Right lobe of liver (tissue), 6 donors: ENCODE measurements at regions not wholly inside any gene's neighbourhood (a gene's known extent, or its start where the extent isn't known, plus 50 kb on each side); places are given as distances from the start of the nearest gene placed in this dataset.

Experiments
- ATAC-seq, 4 donors: fragments of 200-7000 bp; cut with Tn5 transposase; one replicate each; pipeline ENCODE4 v1.9.1; 2020; ENCODE audit warnings: mild to moderate bottlenecking in 4 of 4, moderate library complexity in 4 of 4
- DNase-seq, 3 donors: peaks; one replicate each; pipeline ENCODE4 v3.0.0-alpha.2; 2020
- H3K27ac ChIP-seq, 3 donors: fragments of 200-600 bp; one replicate each; pipeline ENCODE4 v1.8.0; 2022
- H3K27me3 ChIP-seq, 2 donors: fragments of 200-600 bp; one replicate each; pipeline ENCODE4 v1.8.0; 2022
- H3K36me3 ChIP-seq, 4 donors: fragments of 200-600 bp; sonication (generic) in 1 of 4; one replicate each; pipeline versions ENCODE4 v1.5.1 to v1.8.0; 2017 to 2022; ENCODE audit warnings: control low read depth in 1 of 4
- H3K4me1 ChIP-seq, 4 donors: fragments of 200-600 bp; sonication (generic) in 1 of 4; one replicate each; pipeline versions ENCODE4 v1.5.1 to v1.8.0; 2017 to 2022; ENCODE audit warnings: control low read depth in 1 of 4
- H3K4me3 ChIP-seq, 3 donors: fragments of 200-600 bp; one replicate each; pipeline ENCODE4 v1.8.0; 2022
- H3K9me3 ChIP-seq, 4 donors: fragments of 200-600 bp; sonication (generic) in 1 of 4; one replicate each; pipeline versions ENCODE4 v1.5.1 to v1.8.0; 2017 to 2022; ENCODE audit warnings: control low read depth in 1 of 4
- POLR2A ChIP-seq: fragments of 450-650 bp; IDR thresholded peaks from one replicate; pipeline ENCODE4 v1.6.1; 2017; ENCODE audit warnings: antibody characterized with exemption, mild to moderate bottlenecking
- WGBS: methylation state at CpG from one replicate; pipeline ENCODE4 v1.1.6; 2018; ENCODE audit warnings: low coverage, low lambda C conversion rate; ENCODE audit not compliant: insufficient coverage; ENCODE audit errors: missing lambda C conversion rate; 5-methylcytosine and 5-hydroxymethylcytosine counted together
- intact Hi-C, 2 donors: fragments of 100-400 bp; cut with DNase I; formaldehyde crosslinking; loops; one replicate each; pipeline versions ENCODE4 v1.11.2 to v1.14.1; 2022
- TF ChIP-seq, protein P1 (sequence below), 4 donors: fragments of 200-600 bp in 3 of 4; fragments of 450-650 bp in 1 of 4; IDR thresholded peaks; one replicate each; pipeline versions ENCODE4 v1.5.1 to v1.8.0; 2016 to 2022; ENCODE audit warnings: antibody characterized with exemption in 4 of 4, mild to moderate bottlenecking in 2 of 4
- donor health status: DM: no; HTN: yes; CAD: no.
- donor health status: DM: no; HTN: no; CAD: no.
- donor health status: DM: no; HTN: no; CAD: no.
- donor health status: DM: no; HTN: yes; CAD: no.
- donor health status: DM: no; HTN: yes; CAD: no.

DNA sequence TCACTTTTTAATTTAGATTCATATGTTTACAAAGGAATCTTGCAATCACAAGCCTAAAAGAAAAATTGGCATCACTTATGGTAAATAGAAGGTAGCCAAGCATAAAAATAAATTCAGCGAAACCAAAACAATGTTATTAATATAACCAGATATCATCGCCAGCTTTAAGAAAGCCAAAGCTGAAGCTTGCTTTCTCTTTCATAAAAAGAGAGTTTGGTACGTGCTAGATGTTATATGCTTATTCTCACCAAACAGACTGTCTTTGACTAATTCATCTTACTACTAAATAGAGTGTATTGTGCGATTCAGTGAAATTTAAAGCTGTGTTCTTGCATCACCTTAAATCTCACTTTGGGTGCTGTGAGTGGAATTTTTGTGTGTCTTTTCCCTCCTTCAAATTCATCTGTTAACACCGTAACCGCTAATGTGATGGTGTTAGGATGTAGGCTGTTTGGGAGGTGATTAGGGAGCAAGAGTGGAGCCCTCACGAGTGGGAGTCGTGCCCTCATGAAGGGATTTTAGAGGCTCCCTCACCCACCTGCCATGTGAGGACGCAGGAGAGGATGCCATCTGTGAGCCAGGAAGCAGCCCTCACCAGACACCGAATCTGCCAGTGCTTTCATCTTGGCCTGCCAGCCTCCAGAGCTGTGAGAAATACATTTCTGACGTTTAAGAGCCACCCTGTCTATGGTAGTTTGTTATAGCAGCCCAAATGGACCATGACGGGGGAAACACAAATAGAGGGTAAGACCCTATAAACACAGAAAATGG lies 134.1 kb upstream of the TMEM45B start:
- intact Hi-C loops = no loop called here
- Histone ChIP-seq H3K4me3 (no peak overlapping the region), H3K27ac (no peak overlapping the region), H3K9me3 (no peaks in the 10 kb centered on the region), H3K27me3 (no peaks in the 10 kb centered on the region), H3K4me1 (no peaks in the 10 kb centered on the region), H3K36me3 (no peaks in the 10 kb centered on the region)
- ATAC-seq (no peak), DNase-seq (no peak)
- TF ChIP-seq, protein P1, sequence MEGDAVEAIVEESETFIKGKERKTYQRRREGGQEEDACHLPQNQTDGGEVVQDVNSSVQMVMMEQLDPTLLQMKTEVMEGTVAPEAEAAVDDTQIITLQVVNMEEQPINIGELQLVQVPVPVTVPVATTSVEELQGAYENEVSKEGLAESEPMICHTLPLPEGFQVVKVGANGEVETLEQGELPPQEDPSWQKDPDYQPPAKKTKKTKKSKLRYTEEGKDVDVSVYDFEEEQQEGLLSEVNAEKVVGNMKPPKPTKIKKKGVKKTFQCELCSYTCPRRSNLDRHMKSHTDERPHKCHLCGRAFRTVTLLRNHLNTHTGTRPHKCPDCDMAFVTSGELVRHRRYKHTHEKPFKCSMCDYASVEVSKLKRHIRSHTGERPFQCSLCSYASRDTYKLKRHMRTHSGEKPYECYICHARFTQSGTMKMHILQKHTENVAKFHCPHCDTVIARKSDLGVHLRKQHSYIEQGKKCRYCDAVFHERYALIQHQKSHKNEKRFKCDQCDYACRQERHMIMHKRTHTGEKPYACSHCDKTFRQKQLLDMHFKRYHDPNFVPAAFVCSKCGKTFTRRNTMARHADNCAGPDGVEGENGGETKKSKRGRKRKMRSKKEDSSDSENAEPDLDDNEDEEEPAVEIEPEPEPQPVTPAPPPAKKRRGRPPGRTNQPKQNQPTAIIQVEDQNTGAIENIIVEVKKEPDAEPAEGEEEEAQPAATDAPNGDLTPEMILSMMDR (IDR thresholded peaks at IDR 0.05) = no peak
- TF ChIP-seq POLR2A = no peak
- WGBS = 66% methylated on average over 10 of the region's 12 CpGs

DNA sequence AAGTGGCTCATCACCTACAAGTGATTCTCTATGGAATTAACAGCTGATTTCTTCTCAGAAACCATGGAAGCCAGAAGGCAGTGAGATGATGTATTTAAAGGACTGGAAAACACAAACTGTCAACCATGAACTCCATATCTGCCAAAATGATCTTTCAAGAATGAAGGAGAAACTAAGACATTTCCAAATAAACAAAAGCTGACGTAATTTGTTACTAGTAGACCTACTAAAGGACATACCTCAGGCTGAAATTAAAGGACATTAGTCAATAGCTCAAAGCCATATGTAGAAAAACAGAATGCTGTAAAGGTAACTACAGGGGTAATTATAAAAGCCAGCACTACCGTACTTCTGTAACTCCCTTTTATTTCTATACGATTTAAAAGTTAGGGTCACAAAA lies 129.4 kb upstream of the TMEM45B start:
- no peak for TF ChIP-seq POLR2A
- TF ChIP-seq, protein P1 (IDR thresholded peaks at IDR 0.05) = no peak
- DNase-seq (no peak), ATAC-seq (no peak)
- Histone ChIP-seq H3K9me3 (no peaks in the 10 kb centered on the region), H3K4me3 (no peak overlapping the region), H3K27me3 (no peaks in the 10 kb centered on the region), H3K36me3 (no peaks in the 10 kb centered on the region), H3K4me1 (no peaks in the 10 kb centered on the region), H3K27ac (no peak overlapping the region)
- WGBS = 29% methylated on average over 3 of the region's 3 CpGs
- intact Hi-C loops = no loop called here

DNA sequence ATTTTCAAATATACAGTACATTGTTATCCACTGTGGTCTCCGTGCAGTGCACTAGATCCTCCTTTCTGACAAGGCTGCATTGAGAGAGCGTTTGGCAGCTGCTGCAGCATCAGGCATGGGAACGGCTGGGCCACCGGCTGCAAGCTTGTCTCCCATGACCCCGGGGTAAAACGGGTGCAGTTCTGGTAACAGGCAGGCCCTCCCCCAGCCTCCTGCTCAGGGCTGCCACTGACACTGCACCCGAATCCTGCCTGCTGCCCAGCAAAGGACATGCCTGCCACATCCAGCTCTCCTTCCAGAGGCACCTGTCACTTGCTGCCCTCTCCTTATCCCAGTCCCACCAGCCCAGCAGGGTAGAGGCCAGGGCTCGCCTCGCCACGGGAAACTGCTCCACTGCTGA lies 124.5 kb upstream of the TMEM45B start:
- ATAC-seq (no peak), DNase-seq (no peak)
- TF ChIP-seq POLR2A = no peak
- TF ChIP-seq, protein P1 (IDR thresholded peaks at IDR 0.05) = no peak
- Histone ChIP-seq H3K9me3 (no peaks in the 10 kb centered on the region), H3K27me3 (no peaks in the 10 kb centered on the region), H3K36me3 (no peaks in the 10 kb centered on the region), H3K4me3 (no peak overlapping the region), H3K27ac (no peak overlapping the region), H3K4me1 (peaks cover 0 to 4% (median 0%) of the 10 kb centered on the region in 4 donors)
- intact Hi-C loops = loop anchor here in 1 of 2 donors (10.0 kb wide), 1 partner anchor 316 kb away; the partner anchor contains the start of gene BARX2
- WGBS = 41% methylated on average over 8 of the region's 10 CpGs

DNA sequence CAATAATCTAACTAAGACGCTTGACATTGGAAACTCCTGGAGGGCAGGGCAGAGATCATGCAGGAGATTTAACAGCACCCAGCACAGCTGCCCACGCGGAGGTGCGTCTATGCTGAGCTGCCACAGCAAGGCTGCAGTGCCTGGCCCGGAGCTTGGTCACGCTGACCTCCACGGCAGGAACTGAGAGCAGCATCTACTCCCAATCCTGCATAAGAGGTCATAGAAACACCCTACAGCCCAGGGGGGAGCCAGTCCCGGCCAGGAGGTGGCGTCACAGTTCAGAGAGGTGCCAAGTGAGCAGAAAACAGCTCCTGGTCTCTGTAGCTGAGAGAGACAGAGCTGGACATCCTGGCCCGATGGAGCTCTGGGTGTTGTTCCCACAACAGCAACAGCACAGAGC lies 121.1 kb upstream of the TMEM45B start:
- Histone ChIP-seq H3K4me3 (no peak overlapping the region), H3K9me3 (no peaks in the 10 kb centered on the region), H3K36me3 (no peaks in the 10 kb centered on the region), H3K4me1 (peaks cover 0 to 4% (median 0%) of the 10 kb centered on the region in 4 donors), H3K27me3 (no peaks in the 10 kb centered on the region), H3K27ac (no peak overlapping the region)
- peak in 1 of 3 donors; percentile 37 for DNase-seq
- peak in 2 of 4 donors; percentile 49 to 68 for ATAC-seq
- intact Hi-C loops = loop anchor here in 1 of 2 donors (10.0 kb wide), 1 partner anchor 320 kb away; the partner anchor contains the start of gene BARX2
- TF ChIP-seq, protein P1 (IDR thresholded peaks at IDR 0.05) = peak in 2 of 4 donors; percentile 23 to 37
- no peak for TF ChIP-seq POLR2A
- WGBS = 0% methylated on average over 1 of the region's 10 CpGs
